Ovary (tissue), 7 donors: ENCODE measurements at regions not wholly inside any gene's neighbourhood (a gene's known extent, or its start where the extent isn't known, plus 50 kb on each side); places are given as distances from the start of the nearest gene placed in this dataset.

Source experiments
- DNase-seq, 5 donors: peaks; one replicate each; pipeline ENCODE4 v3.0.0-alpha.2; 2019 to 2020
- H3K27ac ChIP-seq, 2 donors: fragments of 200-600 bp; one replicate each; pipeline versions ENCODE4 v1.5.1 to v1.8.0; 2019 to 2022
- H3K27me3 ChIP-seq: fragments of 200-600 bp; one replicate; pipeline ENCODE4 v1.8.0; 2022
- H3K36me3 ChIP-seq: fragments of 200-600 bp; sonication (generic); one replicate; pipeline ENCODE4 v1.5.1; 2019
- H3K4me1 ChIP-seq: one replicate; pipeline ENCODE4 v1.8.1; 2013; ENCODE audit warnings: mild to moderate bottlenecking, moderate library complexity; ENCODE audit not compliant: insufficient read depth
- H3K4me3 ChIP-seq: fragments of 200-600 bp; sonication (generic); one replicate; pipeline ENCODE4 v1.5.1; 2017
- H3K9me3 ChIP-seq, 2 donors: fragments of 200-600 bp in 1 of 2; sonication (generic) in 1 of 2; one replicate each; pipeline versions ENCODE4 v1.5.1 to v1.8.1; 2013 to 2019; ENCODE audit warnings: mild to moderate bottlenecking in 1 of 2, moderate library complexity in 1 of 2
- CTCF ChIP-seq, 3 donors: fragments of 450-650 bp in 2 of 3; fragments of 200-600 bp in 1 of 3; IDR thresholded peaks; one replicate each; pipeline versions ENCODE4 v1.5.1 to v1.8.0; 2016 to 2022; ENCODE audit warnings: antibody characterized with exemption in 3 of 3, mild to moderate bottlenecking in 1 of 3
- EP300 ChIP-seq: sonication (generic); formaldehyde crosslinking; IDR thresholded peaks from one replicate; pipeline ENCODE4 v1.6.1; 2017; ENCODE audit warnings: antibody characterized with exemption
- POLR2A ChIP-seq: fragments of 450-650 bp; IDR thresholded peaks from one replicate; pipeline ENCODE4 v1.6.1; 2017; ENCODE audit warnings: antibody characterized with exemption, mild to moderate bottlenecking, moderate library complexity
- WGBS, 3 donors: extraction: QIAGEN DNeasy Blood & Tissue Kit in 1 of 3; methylation state at CpG; one replicate each; pipeline versions ENCODE4 v1.1.5 to v1.1.7; 2013 to 2017; 5-methylcytosine and 5-hydroxymethylcytosine counted together
- intact Hi-C, 4 donors: fragments of 100-400 bp; cut with DNase I; formaldehyde crosslinking; loops; one replicate each; pipeline versions ENCODE4 v1.11.0 to v1.15.1; 2022 to 2023
- donor health status: DM: no; HTN: no; CAD: no; lungs with moderate emphysema.
- donor health status: DM: no; HTN: no; CAD: no.
- donor health status: Bipolar disorder and iron deficiency.
- donor health status: DM: no; HTN: no; CAD: no.
- donor health status: DM: yes; HTN: yes; CAD: no.

GRCh38 chr11:129694538-129694937 lies 121.1 kb upstream of the TMEM45B start:
- intact Hi-C loops, result no loop called here
- no peaks in the 10 kb centered on the region for H3K4me1 ChIP-seq

GRCh38 chr11:129694966-129695365 lies 120.7 kb upstream of the TMEM45B start:
- no peaks in the 10 kb centered on the region for H3K36me3 ChIP-seq
- intact Hi-C loops, result no loop called here
- WGBS, 3 donors, result 81 to 86% (median 85%) methylated on average over 10 of the region's 10 CpGs
- H3K27ac ChIP-seq, result no peak overlapping the region
- H3K4me1 ChIP-seq, result no peaks in the 10 kb centered on the region
- no peaks in the 10 kb centered on the region for H3K9me3 ChIP-seq
- DNase-seq, result no peak
- H3K4me3 ChIP-seq, result no peak overlapping the region
- no peaks in the 10 kb centered on the region for H3K27me3 ChIP-seq
- TF ChIP-seq POLR2A (no peak), EP300 (no peak), CTCF (IDR thresholded peaks at IDR 0.05) (no peak)

More at GRCh38 chr11:129694538-129694937, 121.1 kb upstream of the TMEM45B start:
- H3K27ac ChIP-seq, result no peak overlapping the region
- 68 to 77% (median 76%) methylated on average over 10 of the region's 10 CpGs for WGBS, 3 donors
- no peaks in the 10 kb centered on the region for H3K9me3 ChIP-seq
- no peak for DNase-seq
- H3K4me3 ChIP-seq, result no peak overlapping the region
- no peaks in the 10 kb centered on the region for H3K36me3 ChIP-seq
- TF ChIP-seq EP300, result no peak
- no peaks in the 10 kb centered on the region for H3K27me3 ChIP-seq

GRCh38 chr11:129695571-129696308 lies 119.9 kb upstream of the TMEM45B start:
- TF ChIP-seq CTCF (IDR thresholded peaks at IDR 0.05) (no peak), POLR2A (no peak), EP300 (no peak)
- DNase-seq, result peak in 2 of 5 donors; percentile 26 to 43
- 0 to 2% (median 1%) methylated on average over 24 to 25 of the region's 25 CpGs for WGBS, 3 donors
- Histone ChIP-seq H3K36me3 (no peaks in the 10 kb centered on the region), H3K27ac (no peak overlapping the region), H3K4me1 (no peaks in the 10 kb centered on the region), H3K4me3 (no peak overlapping the region), H3K27me3 (no peaks in the 10 kb centered on the region), H3K9me3 (no peaks in the 10 kb centered on the region)
- intact Hi-C loops, result no loop called here

GRCh38 chr11:129696309-129696989 lies 119.2 kb upstream of the TMEM45B start:
- 56 to 62% (median 59%) methylated on average over 13 of the region's 13 CpGs for WGBS, 3 donors
- Histone ChIP-seq H3K27me3 (no peaks in the 10 kb centered on the region), H3K9me3 (no peaks in the 10 kb centered on the region), H3K27ac (no peak overlapping the region), H3K36me3 (no peaks in the 10 kb centered on the region), H3K4me3 (no peak overlapping the region), H3K4me1 (no peaks in the 10 kb centered on the region)
- intact Hi-C loops, result no loop called here
- no peak for DNase-seq
- TF ChIP-seq EP300, result no peak

GRCh38 chr11:129698212-129698611 lies 117.4 kb upstream of the TMEM45B start:
- WGBS, 3 donors, result 35 to 46% (median 40%) methylated on average over 1 of the region's 1 CpG
- intact Hi-C loops, result no loop called here
- Histone ChIP-seq H3K9me3 (no peaks in the 10 kb centered on the region), H3K4me3 (no peak overlapping the region), H3K36me3 (no peaks in the 10 kb centered on the region), H3K27ac (no peak overlapping the region), H3K27me3 (no peaks in the 10 kb centered on the region), H3K4me1 (no peaks in the 10 kb centered on the region)
- TF ChIP-seq POLR2A (no peak), CTCF (IDR thresholded peaks at IDR 0.05) (no peak), EP300 (no peak)
- DNase-seq, result no peak
